ENCODE measurements at regions not wholly inside any gene's neighbourhood (a gene's known extent, or its start where the extent isn't known, plus 50 kb on each side); places are given as distances from the start of the nearest gene placed in this dataset.

DNA sequence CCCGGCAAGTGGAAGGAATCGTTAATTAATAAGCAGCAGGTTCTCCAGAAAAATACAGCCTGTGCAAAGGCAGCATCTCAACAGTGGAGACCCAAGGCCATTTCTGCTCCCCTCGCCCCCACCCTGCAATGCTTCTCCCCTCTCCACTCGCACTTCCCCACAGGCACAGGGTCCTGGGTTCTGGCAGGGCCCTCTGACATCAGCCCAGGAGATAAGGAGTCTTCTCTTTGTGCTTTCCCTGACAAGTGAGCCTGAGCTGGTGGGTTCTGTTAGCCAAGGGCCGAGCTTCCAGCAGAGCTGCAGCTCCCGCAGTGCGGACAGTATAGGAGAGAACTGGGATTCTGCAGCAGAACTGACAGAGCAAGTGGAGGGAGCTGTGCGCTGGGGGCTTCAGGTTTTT lies 257.5 kb downstream of the NSG2 start:
- intact Hi-C loops (cut with micrococcal nuclease; ENCODE audit: unreplicated experiment): no loop called here
- no peak overlapping the region for H3K27ac Mint-ChIP-seq (ENCODE audit: unreplicated experiment)
- no peaks in the 10 kb centered on the region for H3K36me3 Mint-ChIP-seq (ENCODE audit: insufficient read depth, unreplicated experiment)
- peaks cover 6% of the 10 kb centered on the region for H3K4me1 Mint-ChIP-seq (ENCODE audit: low read depth, unreplicated experiment)
- CTCF ChIA-PET: no interaction called here
- no TSS peak for BruUV-seq (replicated peaks)
- H3K4me3 Mint-ChIP-seq (ENCODE audit: low read depth, unreplicated experiment): no peak overlapping the region
- H3K27me3 Mint-ChIP-seq (ENCODE audit: unreplicated experiment): peaks cover 97% of the 10 kb centered on the region
- no peak for DNase-seq
- TF ChIP-seq, protein P1, sequence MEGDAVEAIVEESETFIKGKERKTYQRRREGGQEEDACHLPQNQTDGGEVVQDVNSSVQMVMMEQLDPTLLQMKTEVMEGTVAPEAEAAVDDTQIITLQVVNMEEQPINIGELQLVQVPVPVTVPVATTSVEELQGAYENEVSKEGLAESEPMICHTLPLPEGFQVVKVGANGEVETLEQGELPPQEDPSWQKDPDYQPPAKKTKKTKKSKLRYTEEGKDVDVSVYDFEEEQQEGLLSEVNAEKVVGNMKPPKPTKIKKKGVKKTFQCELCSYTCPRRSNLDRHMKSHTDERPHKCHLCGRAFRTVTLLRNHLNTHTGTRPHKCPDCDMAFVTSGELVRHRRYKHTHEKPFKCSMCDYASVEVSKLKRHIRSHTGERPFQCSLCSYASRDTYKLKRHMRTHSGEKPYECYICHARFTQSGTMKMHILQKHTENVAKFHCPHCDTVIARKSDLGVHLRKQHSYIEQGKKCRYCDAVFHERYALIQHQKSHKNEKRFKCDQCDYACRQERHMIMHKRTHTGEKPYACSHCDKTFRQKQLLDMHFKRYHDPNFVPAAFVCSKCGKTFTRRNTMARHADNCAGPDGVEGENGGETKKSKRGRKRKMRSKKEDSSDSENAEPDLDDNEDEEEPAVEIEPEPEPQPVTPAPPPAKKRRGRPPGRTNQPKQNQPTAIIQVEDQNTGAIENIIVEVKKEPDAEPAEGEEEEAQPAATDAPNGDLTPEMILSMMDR (IDR thresholded peaks at IDR 0.05; ENCODE audit: unreplicated experiment): no peak
- no peaks in the 10 kb centered on the region for H3K9me3 Mint-ChIP-seq (ENCODE audit: low read depth, unreplicated experiment)

DNA sequence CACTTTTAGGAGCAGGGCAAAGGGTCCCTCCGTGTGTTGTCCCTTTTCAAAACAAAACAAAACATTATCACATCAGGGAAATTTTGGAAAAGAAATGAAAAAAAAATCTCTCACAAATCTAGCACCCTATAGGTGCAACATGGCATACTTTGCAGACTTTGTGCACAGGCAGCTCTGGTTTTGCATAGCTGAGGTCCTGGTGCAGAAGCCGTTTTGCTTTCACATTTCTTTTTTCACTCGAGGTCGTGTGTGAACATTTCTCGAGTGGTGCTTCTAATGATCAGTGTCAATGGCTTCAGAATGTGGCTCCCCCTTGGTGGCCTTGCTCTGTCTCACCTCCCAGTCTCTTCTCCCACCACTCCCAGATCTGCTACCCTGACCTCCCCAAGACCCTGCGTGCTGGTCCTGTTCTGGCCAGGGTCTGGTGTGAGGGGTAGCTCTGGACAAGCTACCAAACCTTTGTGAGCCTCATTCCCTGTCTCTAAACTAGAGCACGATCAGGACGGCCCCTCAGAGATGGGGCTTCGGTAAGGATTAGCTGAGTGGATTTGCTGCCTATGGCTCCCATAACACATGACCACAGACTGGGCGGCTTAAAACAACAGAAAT lies 258.0 kb downstream of the NSG2 start:
- intact Hi-C loops (cut with micrococcal nuclease; ENCODE audit: unreplicated experiment): no loop called here
- Mint-ChIP-seq H3K9me3 (ENCODE audit: low read depth, unreplicated experiment) (no peaks in the 10 kb centered on the region), H3K4me1 (ENCODE audit: low read depth, unreplicated experiment) (peaks cover 6% of the 10 kb centered on the region), H3K27ac (ENCODE audit: unreplicated experiment) (no peak overlapping the region), H3K27me3 (ENCODE audit: unreplicated experiment) (peaks cover 100% of the 10 kb centered on the region), H3K4me3 (ENCODE audit: low read depth, unreplicated experiment) (no peak overlapping the region), H3K36me3 (ENCODE audit: insufficient read depth, unreplicated experiment) (no peaks in the 10 kb centered on the region)
- TF ChIP-seq, protein P1 (IDR thresholded peaks at IDR 0.05; ENCODE audit: unreplicated experiment): no peak
- BruUV-seq (replicated peaks): no TSS peak
- CTCF ChIA-PET: interaction anchor here (0.5 kb wide), 1 partner anchor 421 kb away, joined by 4 read pairs; the partner anchor contains the start of gene MSX2
- DNase-seq: no peak

DNA sequence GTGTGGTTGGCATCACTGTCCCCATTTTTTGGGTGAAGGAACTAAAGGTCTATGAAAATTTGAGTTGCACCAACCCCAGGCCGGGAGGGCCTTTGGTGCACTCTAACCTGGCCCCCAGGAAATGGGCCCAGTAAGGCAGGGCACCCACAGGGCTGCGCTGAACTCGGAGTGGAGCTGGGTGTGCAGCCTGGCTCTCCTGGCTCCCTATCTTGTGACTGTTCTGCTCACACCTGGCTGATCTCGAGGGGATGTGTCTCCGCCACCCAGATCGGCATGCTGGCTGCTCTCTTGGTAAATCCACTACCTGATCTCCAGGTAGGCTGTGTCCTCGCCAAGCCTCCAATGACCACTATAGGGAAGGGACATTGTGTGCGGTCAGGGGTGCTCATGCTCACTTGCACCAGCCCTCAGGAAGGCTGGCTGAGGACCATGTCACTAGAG lies 259.8 kb downstream of the NSG2 start:
- BruUV-seq (replicated peaks): no TSS peak
- Mint-ChIP-seq H3K27me3 (ENCODE audit: unreplicated experiment) (peaks cover 100% of the 10 kb centered on the region), H3K9me3 (ENCODE audit: low read depth, unreplicated experiment) (no peaks in the 10 kb centered on the region), H3K36me3 (ENCODE audit: insufficient read depth, unreplicated experiment) (no peaks in the 10 kb centered on the region), H3K27ac (ENCODE audit: unreplicated experiment) (no peak overlapping the region), H3K4me1 (ENCODE audit: low read depth, unreplicated experiment) (peaks cover 6% of the 10 kb centered on the region), H3K4me3 (ENCODE audit: low read depth, unreplicated experiment) (no peak overlapping the region)
- intact Hi-C loops (cut with micrococcal nuclease; ENCODE audit: unreplicated experiment): no loop called here
- DNase-seq: no peak
- TF ChIP-seq, protein P1 (IDR thresholded peaks at IDR 0.05; ENCODE audit: unreplicated experiment): no peak
- CTCF ChIA-PET: interaction anchor here (1.1 kb wide), 1 partner anchor 38 kb away, joined by 5 read pairs; no protein-coding TSS in a partner anchor

DNA sequence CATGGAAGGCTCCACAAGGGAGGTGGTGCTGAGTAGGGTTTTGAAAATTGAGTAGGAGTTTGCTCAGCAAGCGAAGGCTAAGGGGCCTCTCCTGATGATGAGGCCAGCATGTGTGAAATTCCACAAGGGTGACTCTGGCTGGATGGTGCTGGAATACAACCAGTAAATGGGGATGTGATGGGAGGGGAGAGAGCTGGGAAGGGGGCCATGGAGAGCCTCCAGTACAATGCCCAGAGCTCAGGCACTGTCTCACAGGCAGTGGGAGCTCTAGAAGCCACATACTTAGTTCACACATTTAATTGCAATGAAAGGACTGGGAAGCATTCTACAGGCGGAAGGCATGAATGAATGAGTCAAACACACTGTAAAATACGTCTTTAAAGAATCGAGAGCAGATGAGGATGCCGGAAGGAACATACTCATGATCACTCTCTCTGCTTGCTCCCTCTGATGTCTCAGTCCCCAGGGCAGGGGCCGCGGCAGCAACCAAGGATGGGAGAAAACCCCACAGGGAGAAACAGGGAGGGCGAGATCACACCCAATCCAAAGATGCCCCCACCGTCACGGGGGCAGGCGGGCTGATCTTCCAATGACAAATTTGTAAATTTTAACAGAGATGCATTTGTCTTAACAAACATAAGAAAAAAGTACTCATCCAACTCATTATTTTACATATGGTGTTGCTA lies 261.0 kb downstream of the NSG2 start:
- Mint-ChIP-seq H3K27me3 (ENCODE audit: unreplicated experiment) (peaks cover 100% of the 10 kb centered on the region), H3K9me3 (ENCODE audit: low read depth, unreplicated experiment) (no peaks in the 10 kb centered on the region), H3K4me1 (ENCODE audit: low read depth, unreplicated experiment) (no peaks in the 10 kb centered on the region), H3K36me3 (ENCODE audit: insufficient read depth, unreplicated experiment) (no peaks in the 10 kb centered on the region), H3K4me3 (ENCODE audit: low read depth, unreplicated experiment) (no peak overlapping the region), H3K27ac (ENCODE audit: unreplicated experiment) (no peak overlapping the region)
- BruUV-seq (replicated peaks): no TSS peak
- TF ChIP-seq, protein P1 (IDR thresholded peaks at IDR 0.05; ENCODE audit: unreplicated experiment): no peak
- DNase-seq: no peak
- intact Hi-C loops (cut with micrococcal nuclease; ENCODE audit: unreplicated experiment): no loop called here
- CTCF ChIA-PET: interaction anchor here (0.5 to 1.0 kb wide), 2 partner anchors 224 to 229 kb away, joined by 3 read pairs; no protein-coding TSS in a partner anchor

All from Calu3 (cell line).